Calu3 (cell line): ENCODE measurements at regions not wholly inside any gene's neighbourhood (a gene's known extent, or its start where the extent isn't known, plus 50 kb on each side); places are given as distances from the start of the nearest gene placed in this dataset.

Experiments used
- BruUV-seq: library from RNA; stranded (reverse); fragments of 400-500 nt; replicated peaks from 2 replicates; lab custom pipeline; 2021; lab: Mats Ljungman, UMichigan
- CTCF ChIA-PET: fragments of 300-600 bp; sonication (Branson Sonifier 250); formaldehyde crosslinking; loops from one replicate; lab custom pipeline; 2022; ENCODE audit warnings: antibody characterized with exemption; lab: Charles Lee
- DNase-seq: peaks from one replicate; pipeline ENCODE4 v3.0.0; 2022
- H3K27ac Mint-ChIP-seq: one replicate; pipeline ENCODE4 v1.8.0; 2022; ENCODE audit warnings: mixed read lengths; ENCODE audit not compliant: unreplicated experiment
- H3K27me3 Mint-ChIP-seq: one replicate; pipeline ENCODE4 v1.8.0; 2022; ENCODE audit warnings: mixed read lengths; ENCODE audit not compliant: unreplicated experiment
- H3K36me3 Mint-ChIP-seq: one replicate; pipeline ENCODE4 v1.8.0; 2022; ENCODE audit warnings: mild to moderate bottlenecking, moderate library complexity, mixed read lengths; ENCODE audit not compliant: insufficient read depth, unreplicated experiment
- H3K4me1 Mint-ChIP-seq: one replicate; pipeline ENCODE4 v1.8.0; 2022; ENCODE audit warnings: mild to moderate bottlenecking, low read depth, mixed read lengths; ENCODE audit not compliant: unreplicated experiment
- H3K4me3 Mint-ChIP-seq: one replicate; pipeline ENCODE4 v1.8.0; 2022; ENCODE audit warnings: mild to moderate bottlenecking, low read depth, moderate library complexity, mixed read lengths; ENCODE audit not compliant: unreplicated experiment
- H3K9me3 Mint-ChIP-seq: one replicate; pipeline ENCODE4 v1.8.0; 2022; ENCODE audit warnings: low read depth, mixed read lengths; ENCODE audit not compliant: unreplicated experiment
- intact Hi-C: fragments of 100-400 bp; cut with micrococcal nuclease; formaldehyde crosslinking; loops from one replicate; pipeline ENCODE4 v1.10.0; 2022; ENCODE audit not compliant: unreplicated experiment
- TF ChIP-seq, protein P1 (sequence below): fragments of 200-600 bp; IDR thresholded peaks from one replicate; pipeline ENCODE4 v1.8.0; 2022; ENCODE audit warnings: antibody characterized with exemption; ENCODE audit not compliant: unreplicated experiment

DNA sequence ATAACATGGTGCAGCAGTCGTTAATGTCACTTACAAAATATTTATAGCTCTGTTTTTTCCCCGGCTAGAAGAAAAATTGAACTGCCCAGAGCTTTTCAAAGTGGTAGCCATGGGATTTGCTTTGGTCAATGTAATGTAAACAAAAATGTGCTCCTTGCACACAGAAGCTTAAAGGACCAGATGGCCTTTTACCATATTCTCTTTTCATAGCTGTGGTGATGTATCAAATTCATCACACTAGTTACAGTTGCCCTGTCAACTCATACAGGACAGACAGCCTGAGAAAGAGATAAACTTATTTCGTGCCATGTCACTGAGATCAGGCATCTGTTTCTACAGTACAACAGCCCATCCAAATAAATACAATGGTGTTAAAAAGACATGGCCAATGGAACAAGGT is 368.1 kb upstream of the CDH19 start:
- TF ChIP-seq, protein P1, sequence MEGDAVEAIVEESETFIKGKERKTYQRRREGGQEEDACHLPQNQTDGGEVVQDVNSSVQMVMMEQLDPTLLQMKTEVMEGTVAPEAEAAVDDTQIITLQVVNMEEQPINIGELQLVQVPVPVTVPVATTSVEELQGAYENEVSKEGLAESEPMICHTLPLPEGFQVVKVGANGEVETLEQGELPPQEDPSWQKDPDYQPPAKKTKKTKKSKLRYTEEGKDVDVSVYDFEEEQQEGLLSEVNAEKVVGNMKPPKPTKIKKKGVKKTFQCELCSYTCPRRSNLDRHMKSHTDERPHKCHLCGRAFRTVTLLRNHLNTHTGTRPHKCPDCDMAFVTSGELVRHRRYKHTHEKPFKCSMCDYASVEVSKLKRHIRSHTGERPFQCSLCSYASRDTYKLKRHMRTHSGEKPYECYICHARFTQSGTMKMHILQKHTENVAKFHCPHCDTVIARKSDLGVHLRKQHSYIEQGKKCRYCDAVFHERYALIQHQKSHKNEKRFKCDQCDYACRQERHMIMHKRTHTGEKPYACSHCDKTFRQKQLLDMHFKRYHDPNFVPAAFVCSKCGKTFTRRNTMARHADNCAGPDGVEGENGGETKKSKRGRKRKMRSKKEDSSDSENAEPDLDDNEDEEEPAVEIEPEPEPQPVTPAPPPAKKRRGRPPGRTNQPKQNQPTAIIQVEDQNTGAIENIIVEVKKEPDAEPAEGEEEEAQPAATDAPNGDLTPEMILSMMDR = no peak
- Mint-ChIP-seq H3K36me3 (no peaks in the 10 kb centered on the region), H3K27ac (no peak overlapping the region), H3K9me3 (no peaks in the 10 kb centered on the region), H3K4me1 (no peaks in the 10 kb centered on the region), H3K4me3 (no peak overlapping the region), H3K27me3 (no peaks in the 10 kb centered on the region)
- intact Hi-C loops = no loop called here
- no TSS peak for BruUV-seq
- no peak for DNase-seq
- CTCF ChIA-PET = interaction anchor here (1.2 kb wide), 1 partner anchor 10 kb away, joined by 3 read pairs; no protein-coding TSS in a partner anchor

DNA sequence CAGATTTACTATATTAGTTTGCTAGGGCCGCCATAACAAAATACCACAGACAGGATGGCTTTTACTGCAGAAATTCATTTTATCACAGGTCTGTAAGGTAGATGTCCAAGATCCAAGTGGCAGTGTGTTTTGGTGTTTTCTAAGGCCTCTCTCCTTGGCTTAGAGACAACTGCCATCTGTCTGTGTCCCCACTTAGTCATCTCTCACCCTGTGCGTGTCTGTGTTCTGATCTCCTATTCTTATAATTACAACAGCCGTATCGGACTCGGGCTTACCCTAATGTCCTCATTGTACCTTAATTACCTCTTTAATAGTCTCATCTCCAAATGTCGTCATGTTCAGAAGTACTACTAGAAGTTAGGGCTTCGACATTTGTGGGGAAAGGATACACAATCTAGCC is 362.3 kb upstream of the CDH19 start:
- H3K4me3 Mint-ChIP-seq = no peak overlapping the region
- TF ChIP-seq, protein P1 = no peak
- intact Hi-C loops = no loop called here
- CTCF ChIA-PET = no interaction called here
- no peak overlapping the region for H3K27ac Mint-ChIP-seq
- no peak for DNase-seq
- H3K9me3 Mint-ChIP-seq = no peaks in the 10 kb centered on the region
- no TSS peak for BruUV-seq
- H3K27me3 Mint-ChIP-seq = no peaks in the 10 kb centered on the region
- H3K36me3 Mint-ChIP-seq = no peaks in the 10 kb centered on the region
- no peaks in the 10 kb centered on the region for H3K4me1 Mint-ChIP-seq

DNA sequence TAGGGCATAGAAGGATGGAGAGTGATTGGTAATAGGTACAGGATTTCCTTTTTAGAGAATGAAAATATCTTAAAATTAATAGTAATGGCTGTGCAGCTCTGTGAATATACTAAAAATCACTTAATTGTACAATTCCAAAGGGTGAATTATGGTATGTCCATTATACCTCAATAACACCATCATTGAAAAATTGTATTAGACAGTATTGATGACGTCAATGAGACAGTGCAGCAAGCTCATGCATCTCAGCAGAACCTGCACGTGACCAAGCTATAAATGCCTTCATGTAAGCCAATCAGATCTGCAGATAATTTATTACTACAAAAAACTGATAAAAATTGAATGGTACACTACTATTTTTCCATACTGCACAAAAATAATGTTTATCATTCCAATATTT is 354.4 kb upstream of the CDH19 start:
- Mint-ChIP-seq H3K9me3 (no peaks in the 10 kb centered on the region), H3K27ac (no peak overlapping the region), H3K36me3 (no peaks in the 10 kb centered on the region), H3K4me3 (no peak overlapping the region), H3K27me3 (no peaks in the 10 kb centered on the region), H3K4me1 (peaks cover 9% of the 10 kb centered on the region)
- no TSS peak for BruUV-seq
- intact Hi-C loops = no loop called here
- TF ChIP-seq, protein P1 = no peak
- CTCF ChIA-PET = interaction anchor here (0.7 kb wide), 1 partner anchor 187 kb away, joined by 6 read pairs; no protein-coding TSS in a partner anchor
- DNase-seq = no peak

DNA sequence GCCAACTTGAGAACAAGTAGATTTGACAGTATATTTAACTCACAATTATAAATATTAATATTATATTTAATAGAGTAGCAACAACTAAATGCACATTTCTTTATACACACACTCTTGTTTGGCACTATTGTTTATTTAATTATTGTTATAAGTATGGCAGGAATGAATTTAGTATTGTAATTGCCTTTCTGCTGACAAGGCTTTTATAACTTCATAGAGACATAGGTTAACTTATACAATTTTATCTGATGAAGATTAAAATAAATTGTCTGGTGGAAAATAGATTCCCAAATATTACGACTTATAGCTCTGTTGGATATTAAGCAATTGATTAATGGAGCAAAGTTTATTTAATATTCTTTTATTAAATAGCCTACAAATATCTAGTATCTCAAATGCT is 347.9 kb upstream of the CDH19 start:
- no peak for DNase-seq
- H3K27me3 Mint-ChIP-seq = no peaks in the 10 kb centered on the region
- H3K9me3 Mint-ChIP-seq = no peaks in the 10 kb centered on the region
- BruUV-seq = no TSS peak
- CTCF ChIA-PET = no interaction called here
- intact Hi-C loops = no loop called here
- TF ChIP-seq, protein P1 = no peak
- H3K36me3 Mint-ChIP-seq = no peaks in the 10 kb centered on the region
- H3K27ac Mint-ChIP-seq = no peak overlapping the region
- H3K4me1 Mint-ChIP-seq = no peaks in the 10 kb centered on the region
- no peak overlapping the region for H3K4me3 Mint-ChIP-seq
